Stimulated activated CD8-positive, alpha-beta memory T cell treated with anti-CD3 and anti-CD28 coated beads, Interleukin-7, amount 100 ng/mL, for 48 hours (primary cell): ENCODE measurements at regions not wholly inside any gene's neighbourhood (a gene's known extent, or its start where the extent isn't known, plus 50 kb on each side); places are given as distances from the start of the nearest gene placed in this dataset.
"Not testable (repeated sequence)": the region's sequence is repeated elsewhere in the genome, so short reads cannot be mapped to it uniquely, and the experiment has no call there.

Source experiments
- DNase-seq, 2 donors: peaks; one replicate each; pipeline ENCODE4 v3.0.0-alpha.2; 2020; ENCODE audit warnings: low read depth in 1 of 2; ENCODE audit errors: extremely low read depth in 1 of 2

GRCh38 chr6:170006071-170006899 lies 254.9 kb downstream of the ERMARD start:
- no peak for DNase-seq

GRCh38 chr6:170005665-170006064 lies 254.2 kb downstream of the ERMARD start:
- no peak for DNase-seq

- no peak for DNase-seq
These were observed 253.3 kb downstream of the ERMARD start for GRCh38 chr6:170004585-170005210.

GRCh38 chr6:170003451-170004160 lies 252.2 kb downstream of the ERMARD start:
- no peak for DNase-seq

GRCh38 chr6:170003027-170003426 lies 251.6 kb downstream of the ERMARD start:
- DNase-seq: no peak

- DNase-seq: not testable (repeated sequence)
These were observed 250.4 kb downstream of the ERMARD start for GRCh38 chr6:170001782-170002181.

GRCh38 chr6:170000071-170000843 lies 248.8 kb downstream of the ERMARD start:
- DNase-seq: no peak

- DNase-seq: no peak
These were observed 247.9 kb downstream of the ERMARD start for GRCh38 chr6:169999367-169999766.

- DNase-seq: no peak
These were observed 247.0 kb downstream of the ERMARD start for GRCh38 chr6:169998457-169998856.

GRCh38 chr6:169997930-169998218 lies 246.5 kb downstream of the ERMARD start:
- DNase-seq: no peak

GRCh38 chr6:169997187-169997929 lies 245.9 kb downstream of the ERMARD start:
- DNase-seq: no peak

- DNase-seq: no peak
These were observed 245.1 kb downstream of the ERMARD start for GRCh38 chr6:169996378-169997051.

GRCh38 chr6:169994739-169995138 lies 243.3 kb downstream of the ERMARD start:
- DNase-seq: no peak

GRCh38 chr6:169993861-169994481 lies 242.5 kb downstream of the ERMARD start:
- no peak for DNase-seq

GRCh38 chr6:169991913-169992312 lies 240.5 kb downstream of the ERMARD start:
- DNase-seq: no peak

- no peak for DNase-seq
These were observed 239.6 kb downstream of the ERMARD start for GRCh38 chr6:169991031-169991390.

GRCh38 chr6:169990095-169991030 lies 238.9 kb downstream of the ERMARD start:
- peak; percentile 23 to 50 for DNase-seq

GRCh38 chr6:169989594-169989993 lies 238.2 kb downstream of the ERMARD start:
- no peak for DNase-seq
